Hepatocyte (in vitro differentiated cells): ENCODE measurements at regions not wholly inside any gene's neighbourhood (a gene's known extent, or its start where the extent isn't known, plus 50 kb on each side); places are given as distances from the start of the nearest gene placed in this dataset.

Experiments
- DNase-seq: peaks from one replicate; pipeline ENCODE4 v3.0.0-alpha.2; 2016; ENCODE audit warnings: low spot score
- H2AFZ ChIP-seq: fragments of 200-600 bp; sonication (generic); 2 replicates; pipeline ENCODE4 v1.6.0; 2016; ENCODE audit warnings: antibody characterized with exemption, mild to moderate bottlenecking
- H3K27ac ChIP-seq: fragments of 200-600 bp; sonication (generic); 2 replicates; pipeline ENCODE4 v1.5.1; 2016; ENCODE audit warnings: mild to moderate bottlenecking
- H3K27me3 ChIP-seq: fragments of 200-600 bp; sonication (generic); 2 replicates; pipeline ENCODE4 v1.6.1; 2016
- H3K36me3 ChIP-seq: fragments of 200-600 bp; sonication (generic); replicated peaks from 2 replicates; pipeline ENCODE4 v1.5.1; 2016; ENCODE audit warnings: low read depth; ENCODE audit not compliant: insufficient read depth
- H3K4me1 ChIP-seq: fragments of 200-600 bp; sonication (generic); 2 replicates; pipeline ENCODE4 v1.5.1; 2016; ENCODE audit warnings: mild to moderate bottlenecking, moderate library complexity; ENCODE audit not compliant: insufficient read depth
- H3K4me2 ChIP-seq: fragments of 200-600 bp; sonication (generic); 2 replicates; pipeline ENCODE4 v1.6.0; 2016
- H3K4me3 ChIP-seq: fragments of 200-600 bp; sonication (generic); 2 replicates; pipeline ENCODE4 v1.5.1; 2016; ENCODE audit warnings: mild to moderate bottlenecking
- H3K79me2 ChIP-seq: fragments of 200-600 bp; sonication (generic); 2 replicates; pipeline ENCODE4 v1.6.0; 2017; ENCODE audit warnings: mild to moderate bottlenecking
- H3K9me2 ChIP-seq: fragments of 200-600 bp; sonication (generic); replicated peaks from 2 replicates; pipeline ENCODE4 v1.6.0; 2017; ENCODE audit warnings: mild to moderate bottlenecking; ENCODE audit not compliant: insufficient read depth
- H3K9me3 ChIP-seq: fragments of 200-600 bp; sonication (generic); 2 replicates; pipeline ENCODE4 v1.5.1; 2016; ENCODE audit warnings: low read depth, mild to moderate bottlenecking
- H4K20me1 ChIP-seq: fragments of 200-600 bp; sonication (generic); 2 replicates; pipeline ENCODE4 v1.6.0; 2016; ENCODE audit warnings: mild to moderate bottlenecking; ENCODE audit not compliant: insufficient read depth, poor library complexity, severe bottlenecking
- EZH2 ChIP-seq: fragments of 200-600 bp; sonication (generic); IDR thresholded peaks from 2 replicates; pipeline ENCODE4 v1.6.1; 2016; ENCODE audit warnings: antibody characterized with exemption, mild to moderate bottlenecking, borderline replicate concordance
- EZH2phosphoT487 ChIP-seq: fragments of 200-600 bp; sonication (generic); IDR thresholded peaks from one replicate; pipeline ENCODE4 v1.6.1; 2018; ENCODE audit warnings: antibody characterized with exemption, mild to moderate bottlenecking, low read depth, moderate library complexity; ENCODE audit not compliant: unreplicated experiment, severe bottlenecking
- WGBS: methylation state at CpG from one replicate; pipeline ENCODE4 v1.1.6; 2016; ENCODE audit warnings: low lambda C conversion rate; ENCODE audit errors: missing lambda C conversion rate; 5-methylcytosine and 5-hydroxymethylcytosine counted together
- TF ChIP-seq, protein P1 (sequence below): fragments of 200-600 bp; sonication (generic); IDR thresholded peaks from 2 replicates; pipeline ENCODE4 v1.5.1; 2016; ENCODE audit warnings: antibody characterized with exemption, mild to moderate bottlenecking; ENCODE audit not compliant: poor library complexity

DNA sequence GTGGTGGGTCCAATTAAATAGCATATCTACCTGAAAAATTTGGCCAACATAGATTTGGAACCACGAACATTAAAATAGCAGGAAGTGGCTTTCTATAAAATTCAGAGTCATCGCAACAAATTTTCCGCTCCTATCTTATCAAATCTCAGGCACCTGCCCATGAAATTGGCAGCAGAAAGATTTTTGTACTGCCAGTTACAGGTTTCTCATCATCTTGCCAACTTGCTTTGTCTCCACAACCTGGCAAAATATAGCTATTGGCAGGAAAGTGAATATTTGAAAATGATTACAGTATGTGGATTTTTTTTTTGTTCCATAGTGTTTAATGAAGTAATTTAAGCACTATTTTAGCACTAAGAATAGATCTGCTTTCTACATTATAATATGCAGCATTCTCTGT is 161.6 kb upstream of the LRRC3B start:
- Histone ChIP-seq H3K36me3 (no peaks in the 10 kb centered on the region), H3K27ac (no peak overlapping the region), H3K4me3 (no peak overlapping the region), H3K4me2 (no peak overlapping the region), H3K9me2 (no peaks in the 10 kb centered on the region), H3K4me1 (no peaks in the 10 kb centered on the region), H3K9me3 (no peaks in the 10 kb centered on the region), H4K20me1 (no peaks in the 10 kb centered on the region), H3K27me3 (no peaks in the 10 kb centered on the region), H3K79me2 (no peaks in the 10 kb centered on the region), H2AFZ (no peak overlapping the region)
- no peak for DNase-seq
- WGBS: 88% methylated on average over 3 of the region's 3 CpGs
- TF ChIP-seq EZH2: no peak
- TF ChIP-seq, protein P1, sequence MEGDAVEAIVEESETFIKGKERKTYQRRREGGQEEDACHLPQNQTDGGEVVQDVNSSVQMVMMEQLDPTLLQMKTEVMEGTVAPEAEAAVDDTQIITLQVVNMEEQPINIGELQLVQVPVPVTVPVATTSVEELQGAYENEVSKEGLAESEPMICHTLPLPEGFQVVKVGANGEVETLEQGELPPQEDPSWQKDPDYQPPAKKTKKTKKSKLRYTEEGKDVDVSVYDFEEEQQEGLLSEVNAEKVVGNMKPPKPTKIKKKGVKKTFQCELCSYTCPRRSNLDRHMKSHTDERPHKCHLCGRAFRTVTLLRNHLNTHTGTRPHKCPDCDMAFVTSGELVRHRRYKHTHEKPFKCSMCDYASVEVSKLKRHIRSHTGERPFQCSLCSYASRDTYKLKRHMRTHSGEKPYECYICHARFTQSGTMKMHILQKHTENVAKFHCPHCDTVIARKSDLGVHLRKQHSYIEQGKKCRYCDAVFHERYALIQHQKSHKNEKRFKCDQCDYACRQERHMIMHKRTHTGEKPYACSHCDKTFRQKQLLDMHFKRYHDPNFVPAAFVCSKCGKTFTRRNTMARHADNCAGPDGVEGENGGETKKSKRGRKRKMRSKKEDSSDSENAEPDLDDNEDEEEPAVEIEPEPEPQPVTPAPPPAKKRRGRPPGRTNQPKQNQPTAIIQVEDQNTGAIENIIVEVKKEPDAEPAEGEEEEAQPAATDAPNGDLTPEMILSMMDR: no peak
- TF ChIP-seq EZH2phosphoT487: no peak

DNA sequence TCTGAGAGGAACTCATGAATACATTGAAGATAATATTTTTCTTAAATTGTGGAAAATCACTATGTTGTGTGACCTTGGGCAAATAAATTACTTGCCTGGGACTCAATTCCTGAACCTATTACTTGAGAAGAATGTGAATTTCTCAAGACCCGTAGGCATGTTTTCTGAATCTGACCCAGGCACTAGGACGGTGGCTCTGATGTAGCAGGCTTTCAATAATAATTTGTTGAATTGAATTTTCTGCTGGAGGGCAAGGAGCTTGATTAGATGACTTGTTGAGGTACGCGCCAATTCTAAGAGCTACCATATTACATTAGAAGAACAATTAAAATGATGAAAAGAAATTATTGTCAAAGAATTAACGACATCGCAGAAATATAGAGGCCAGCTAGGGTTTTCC is 150.2 kb upstream of the LRRC3B start:
- H3K4me1 ChIP-seq: no peaks in the 10 kb centered on the region
- WGBS: 91% methylated on average over 6 of the region's 6 CpGs
- no peak for DNase-seq
- TF ChIP-seq EZH2 (no peak), EZH2phosphoT487 (no peak)
- TF ChIP-seq, protein P1: no peak
- H2AFZ ChIP-seq: no peak overlapping the region
- H3K27ac ChIP-seq: no peak overlapping the region
- H3K9me3 ChIP-seq: no peaks in the 10 kb centered on the region
- no peaks in the 10 kb centered on the region for H3K36me3 ChIP-seq
- no peak overlapping the region for H3K4me2 ChIP-seq
- H3K27me3 ChIP-seq: no peaks in the 10 kb centered on the region
- H3K9me2 ChIP-seq: no peaks in the 10 kb centered on the region
- H3K79me2 ChIP-seq: no peaks in the 10 kb centered on the region
- no peak overlapping the region for H3K4me3 ChIP-seq
- no peaks in the 10 kb centered on the region for H4K20me1 ChIP-seq

DNA sequence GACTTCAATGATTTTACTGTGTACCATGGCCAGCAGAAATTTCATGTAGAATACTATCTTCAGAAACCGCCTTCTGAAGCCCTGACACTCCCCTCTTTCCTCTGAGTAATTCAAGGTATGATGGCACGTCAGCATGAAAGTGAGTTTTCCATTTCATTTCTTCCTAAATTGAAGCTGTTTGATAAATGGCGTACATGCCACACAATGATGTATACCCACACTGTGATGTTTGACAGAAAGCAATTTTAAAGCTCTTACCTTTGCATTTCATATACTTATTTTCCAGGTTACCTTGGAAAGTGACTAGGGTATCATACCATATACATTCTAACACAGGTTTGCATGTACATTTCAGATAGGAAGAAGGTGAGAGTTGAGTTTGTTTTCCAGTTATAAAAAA is 147.9 kb upstream of the LRRC3B start:
- Histone ChIP-seq H3K4me3 (no peak overlapping the region), H3K9me2 (no peaks in the 10 kb centered on the region), H3K79me2 (no peaks in the 10 kb centered on the region), H3K27ac (no peak overlapping the region), H3K9me3 (no peaks in the 10 kb centered on the region), H4K20me1 (no peaks in the 10 kb centered on the region), H3K4me2 (no peak overlapping the region), H3K27me3 (no peaks in the 10 kb centered on the region), H3K4me1 (no peaks in the 10 kb centered on the region), H3K36me3 (no peaks in the 10 kb centered on the region), H2AFZ (no peak overlapping the region)
- no peak for DNase-seq
- 93% methylated on average over 3 of the region's 3 CpGs for WGBS
- TF ChIP-seq EZH2 (no peak), EZH2phosphoT487 (no peak)
- TF ChIP-seq, protein P1: no peak

DNA sequence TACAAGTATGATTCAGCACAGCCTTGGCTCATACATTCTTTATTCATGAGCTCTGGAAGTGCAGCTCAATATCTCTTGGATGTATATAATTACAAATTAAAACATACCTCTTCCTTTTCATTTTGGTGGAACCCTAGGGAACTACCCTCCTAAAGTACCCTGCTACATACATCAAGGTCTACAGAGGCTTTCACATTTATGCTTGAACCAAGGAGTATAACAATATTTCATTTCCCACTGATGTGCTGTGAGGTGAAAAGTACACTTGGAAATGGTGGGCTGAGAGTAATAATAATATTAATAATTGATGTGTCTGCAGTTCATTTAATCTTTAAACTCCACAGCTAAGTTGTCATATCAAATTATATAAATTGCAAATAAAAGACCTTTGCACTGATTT is 142.2 kb upstream of the LRRC3B start:
- Histone ChIP-seq H4K20me1 (no peaks in the 10 kb centered on the region), H3K36me3 (no peaks in the 10 kb centered on the region), H2AFZ (no peak overlapping the region), H3K79me2 (no peaks in the 10 kb centered on the region), H3K9me2 (no peaks in the 10 kb centered on the region), H3K4me3 (no peak overlapping the region), H3K4me2 (no peak overlapping the region), H3K27me3 (no peaks in the 10 kb centered on the region), H3K9me3 (no peaks in the 10 kb centered on the region), H3K27ac (no peak overlapping the region), H3K4me1 (no peaks in the 10 kb centered on the region)
- TF ChIP-seq, protein P1: no peak
- TF ChIP-seq EZH2phosphoT487: no peak
- no peak for TF ChIP-seq EZH2
- DNase-seq: no peak
